ENCODE measurements at regions not wholly inside any gene's neighbourhood (a gene's known extent, or its start where the extent isn't known, plus 50 kb on each side); places are given as distances from the start of the nearest gene placed in this dataset.

DNA sequence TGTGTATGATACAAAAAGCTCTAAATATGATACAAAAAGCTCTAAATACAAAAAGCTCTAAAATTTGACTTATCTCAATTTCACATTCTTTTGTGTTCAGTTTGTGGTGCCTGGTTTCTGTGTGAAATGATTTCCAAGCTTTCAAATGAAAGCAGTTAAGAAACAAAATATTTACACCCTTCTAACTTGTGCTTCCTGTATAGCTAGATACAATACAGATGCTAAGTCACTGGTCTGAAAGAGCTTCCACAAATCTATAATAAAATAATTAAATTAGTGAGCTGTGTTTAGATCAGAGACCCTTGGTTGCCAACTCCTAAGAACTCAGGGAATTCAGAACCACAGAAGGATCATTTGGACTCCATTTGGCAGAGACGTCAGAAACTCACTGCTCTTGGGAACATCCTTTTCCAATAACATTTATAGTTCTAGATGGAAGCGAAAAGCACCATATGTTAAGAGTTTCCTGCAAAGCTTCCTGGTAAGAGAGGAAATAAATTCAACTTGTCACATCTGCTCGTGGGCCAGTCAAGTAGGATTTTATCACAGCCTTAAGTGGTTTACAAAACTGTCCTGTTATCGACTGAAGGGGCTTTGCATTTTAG is 1079.1 kb downstream of the ADGRL2 start:
- WGBS, 2 donors (ENCODE audit: low coverage in 1 of 2), result 37 to 57% methylated on average over 4 of the region's 4 CpGs
- Histone ChIP-seq H3K4me1 (no peaks in the 10 kb centered on the region), H3K36me3 (no peaks in the 10 kb centered on the region), H3K27me3 (no peaks in the 10 kb centered on the region), H3K4me3 (no peak overlapping the region), H3K27ac (no peak overlapping the region), H3K9me3 (no peaks in the 10 kb centered on the region)
- TF ChIP-seq POLR2A (IDR thresholded peaks at IDR 0.05), result no peak
- TF ChIP-seq EP300 (IDR thresholded peaks at IDR 0.05), result no peak
- TF ChIP-seq POLR2AphosphoS5 (IDR thresholded peaks at IDR 0.05), result no peak
- TF ChIP-seq, protein P1, sequence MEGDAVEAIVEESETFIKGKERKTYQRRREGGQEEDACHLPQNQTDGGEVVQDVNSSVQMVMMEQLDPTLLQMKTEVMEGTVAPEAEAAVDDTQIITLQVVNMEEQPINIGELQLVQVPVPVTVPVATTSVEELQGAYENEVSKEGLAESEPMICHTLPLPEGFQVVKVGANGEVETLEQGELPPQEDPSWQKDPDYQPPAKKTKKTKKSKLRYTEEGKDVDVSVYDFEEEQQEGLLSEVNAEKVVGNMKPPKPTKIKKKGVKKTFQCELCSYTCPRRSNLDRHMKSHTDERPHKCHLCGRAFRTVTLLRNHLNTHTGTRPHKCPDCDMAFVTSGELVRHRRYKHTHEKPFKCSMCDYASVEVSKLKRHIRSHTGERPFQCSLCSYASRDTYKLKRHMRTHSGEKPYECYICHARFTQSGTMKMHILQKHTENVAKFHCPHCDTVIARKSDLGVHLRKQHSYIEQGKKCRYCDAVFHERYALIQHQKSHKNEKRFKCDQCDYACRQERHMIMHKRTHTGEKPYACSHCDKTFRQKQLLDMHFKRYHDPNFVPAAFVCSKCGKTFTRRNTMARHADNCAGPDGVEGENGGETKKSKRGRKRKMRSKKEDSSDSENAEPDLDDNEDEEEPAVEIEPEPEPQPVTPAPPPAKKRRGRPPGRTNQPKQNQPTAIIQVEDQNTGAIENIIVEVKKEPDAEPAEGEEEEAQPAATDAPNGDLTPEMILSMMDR (IDR thresholded peaks at IDR 0.05), result no peak
- no peak for ATAC-seq

DNA sequence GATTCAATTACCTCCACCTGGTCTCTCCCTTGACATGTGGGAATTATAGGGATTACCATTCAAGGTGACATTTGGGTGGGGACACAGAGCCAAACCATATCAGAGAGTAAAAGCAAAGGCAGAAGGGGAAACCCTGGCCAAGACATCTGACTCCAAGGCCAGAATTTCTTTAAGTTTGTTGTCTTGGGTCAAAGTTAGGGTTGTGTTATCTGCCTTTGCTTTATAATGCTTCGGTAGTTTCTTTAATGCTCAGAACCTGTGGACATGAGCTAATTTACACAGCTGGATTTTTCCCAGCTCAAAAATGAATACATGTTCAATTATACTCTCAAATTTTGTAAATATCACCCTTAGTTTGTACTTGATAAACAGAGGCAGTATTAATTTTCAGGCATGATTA is 1074.4 kb downstream of the ADGRL2 start:
- Histone ChIP-seq H3K36me3 (no peaks in the 10 kb centered on the region), H3K9me3 (no peaks in the 10 kb centered on the region)
- no peak for ATAC-seq

DNA sequence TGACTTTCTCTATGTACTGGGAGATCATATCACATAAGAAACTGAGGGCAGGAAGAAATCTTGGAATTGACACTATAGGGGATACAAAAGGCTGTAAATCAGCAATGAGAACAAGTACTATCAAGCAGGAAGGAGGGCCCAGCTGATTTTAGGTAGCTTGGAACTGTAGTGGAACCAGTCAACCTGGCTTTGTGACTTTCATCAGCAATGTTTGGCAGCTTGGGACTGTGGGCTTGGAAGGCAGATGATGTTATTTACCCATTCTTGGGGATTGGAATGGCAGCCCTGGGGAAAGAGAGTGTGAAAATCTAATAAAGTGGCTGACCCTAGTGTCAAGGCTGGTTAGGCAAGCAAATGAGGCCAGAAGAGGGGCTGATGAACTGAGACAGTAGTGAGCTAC is 1073.3 kb downstream of the ADGRL2 start:
- TF ChIP-seq POLR2A (IDR thresholded peaks at IDR 0.05) (no peak), POLR2AphosphoS5 (IDR thresholded peaks at IDR 0.05) (no peak), EP300 (IDR thresholded peaks at IDR 0.05) (no peak)
- TF ChIP-seq, protein P1 (IDR thresholded peaks at IDR 0.05), result no peak
- Histone ChIP-seq H3K36me3 (no peaks in the 10 kb centered on the region), H3K4me1 (no peaks in the 10 kb centered on the region), H3K27ac (no peak overlapping the region), H3K9me3 (no peaks in the 10 kb centered on the region), H3K27me3 (no peaks in the 10 kb centered on the region), H3K4me3 (no peak overlapping the region)
- no peak for ATAC-seq

More for the DNA sequence above, 1074.4 kb downstream of the ADGRL2 start:
- WGBS, 2 donors (ENCODE audit: low coverage in 1 of 2), result 89 to 92% methylated on average over 1 of the region's 1 CpG
- no peaks in the 10 kb centered on the region for H3K27me3 ChIP-seq
- H3K27ac ChIP-seq, result no peak overlapping the region
- H3K4me3 ChIP-seq, result no peak overlapping the region
- no peaks in the 10 kb centered on the region for H3K4me1 ChIP-seq
- TF ChIP-seq EP300 (IDR thresholded peaks at IDR 0.05) (no peak), POLR2AphosphoS5 (IDR thresholded peaks at IDR 0.05) (no peak), POLR2A (IDR thresholded peaks at IDR 0.05) (no peak)
- TF ChIP-seq, protein P1 (IDR thresholded peaks at IDR 0.05), result no peak

GRCh38 chr1:82870332-82870731 is 1069.6 kb downstream of the ADGRL2 start:
- 100% methylated on average over 1 to 2 of the region's 2 CpGs for WGBS, 2 donors (ENCODE audit: low coverage in 1 of 2)
- TF ChIP-seq, protein P1 (IDR thresholded peaks at IDR 0.05), result no peak
- TF ChIP-seq EP300 (IDR thresholded peaks at IDR 0.05), result no peak
- TF ChIP-seq POLR2AphosphoS5 (IDR thresholded peaks at IDR 0.05), result no peak
- no peak for TF ChIP-seq POLR2A (IDR thresholded peaks at IDR 0.05)
- no peaks in the 10 kb centered on the region for H3K36me3 ChIP-seq

GRCh38 chr1:82867781-82868180 is 1067.0 kb downstream of the ADGRL2 start:
- no peak for ATAC-seq
- Histone ChIP-seq H3K9me3 (no peaks in the 10 kb centered on the region), H3K4me3 (no peak overlapping the region), H3K27ac (no peak overlapping the region), H3K36me3 (no peaks in the 10 kb centered on the region), H3K27me3 (no peaks in the 10 kb centered on the region), H3K4me1 (peaks cover 0 to 8% (median 0%) of the 10 kb centered on the region in 3 donors)
- WGBS, 2 donors (ENCODE audit: low coverage in 1 of 2), result 39% methylated on average over 2 of the region's 4 CpGs; no CpG with 5 or more reads in 1 of the 2 donors
- TF ChIP-seq POLR2AphosphoS5 (IDR thresholded peaks at IDR 0.05) (peak; percentile 51), EP300 (IDR thresholded peaks at IDR 0.05) (no peak)

More at GRCh38 chr1:82870332-82870731, 1069.6 kb downstream of the ADGRL2 start:
- no peak for ATAC-seq
- Histone ChIP-seq H3K9me3 (no peaks in the 10 kb centered on the region), H3K27ac (no peak overlapping the region), H3K27me3 (no peaks in the 10 kb centered on the region), H3K4me3 (no peak overlapping the region), H3K4me1 (peaks cover 0 to 8% (median 0%) of the 10 kb centered on the region in 3 donors)
